ENCODE measurements at regions not wholly inside any gene's neighbourhood (a gene's known extent, or its start where the extent isn't known, plus 50 kb on each side); places are given as distances from the start of the nearest gene placed in this dataset.

- TF ChIP-seq, protein P1, sequence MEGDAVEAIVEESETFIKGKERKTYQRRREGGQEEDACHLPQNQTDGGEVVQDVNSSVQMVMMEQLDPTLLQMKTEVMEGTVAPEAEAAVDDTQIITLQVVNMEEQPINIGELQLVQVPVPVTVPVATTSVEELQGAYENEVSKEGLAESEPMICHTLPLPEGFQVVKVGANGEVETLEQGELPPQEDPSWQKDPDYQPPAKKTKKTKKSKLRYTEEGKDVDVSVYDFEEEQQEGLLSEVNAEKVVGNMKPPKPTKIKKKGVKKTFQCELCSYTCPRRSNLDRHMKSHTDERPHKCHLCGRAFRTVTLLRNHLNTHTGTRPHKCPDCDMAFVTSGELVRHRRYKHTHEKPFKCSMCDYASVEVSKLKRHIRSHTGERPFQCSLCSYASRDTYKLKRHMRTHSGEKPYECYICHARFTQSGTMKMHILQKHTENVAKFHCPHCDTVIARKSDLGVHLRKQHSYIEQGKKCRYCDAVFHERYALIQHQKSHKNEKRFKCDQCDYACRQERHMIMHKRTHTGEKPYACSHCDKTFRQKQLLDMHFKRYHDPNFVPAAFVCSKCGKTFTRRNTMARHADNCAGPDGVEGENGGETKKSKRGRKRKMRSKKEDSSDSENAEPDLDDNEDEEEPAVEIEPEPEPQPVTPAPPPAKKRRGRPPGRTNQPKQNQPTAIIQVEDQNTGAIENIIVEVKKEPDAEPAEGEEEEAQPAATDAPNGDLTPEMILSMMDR (IDR thresholded peaks at IDR 0.05): no peak
- TF ChIP-seq EZH2 (IDR thresholded peaks at IDR 0.05; ENCODE audit: borderline replicate concordance, insufficient read depth, low read depth, low read length, poor library complexity, severe bottlenecking): no peak
Observed at GRCh38 chr12:83574142-83574541, 887.4 kb downstream of the TMTC2 start.

Data from B cell (primary cell).